AG09319 (cell line): ENCODE measurements at regions not wholly inside any gene's neighbourhood (a gene's known extent, or its start where the extent isn't known, plus 50 kb on each side); places are given as distances from the start of the nearest gene placed in this dataset.
"Not testable (repeated sequence)": the region's sequence is repeated elsewhere in the genome, so short reads cannot be mapped to it uniquely, and the experiment has no call there.

Experiments used
- DNase-seq: peaks from one replicate; pipeline ENCODE4 v3.0.0-alpha.2; 2010; ENCODE audit warnings: low read depth; ENCODE audit errors: extremely low read depth
- TF ChIP-seq, protein P1 (sequence below): IDR thresholded peaks from 2 replicates; pipeline ENCODE4 v1.5.1; 2011; ENCODE audit warnings: low read depth, mild to moderate bottlenecking, inconsistent platforms, low read length, moderate library complexity

DNA sequence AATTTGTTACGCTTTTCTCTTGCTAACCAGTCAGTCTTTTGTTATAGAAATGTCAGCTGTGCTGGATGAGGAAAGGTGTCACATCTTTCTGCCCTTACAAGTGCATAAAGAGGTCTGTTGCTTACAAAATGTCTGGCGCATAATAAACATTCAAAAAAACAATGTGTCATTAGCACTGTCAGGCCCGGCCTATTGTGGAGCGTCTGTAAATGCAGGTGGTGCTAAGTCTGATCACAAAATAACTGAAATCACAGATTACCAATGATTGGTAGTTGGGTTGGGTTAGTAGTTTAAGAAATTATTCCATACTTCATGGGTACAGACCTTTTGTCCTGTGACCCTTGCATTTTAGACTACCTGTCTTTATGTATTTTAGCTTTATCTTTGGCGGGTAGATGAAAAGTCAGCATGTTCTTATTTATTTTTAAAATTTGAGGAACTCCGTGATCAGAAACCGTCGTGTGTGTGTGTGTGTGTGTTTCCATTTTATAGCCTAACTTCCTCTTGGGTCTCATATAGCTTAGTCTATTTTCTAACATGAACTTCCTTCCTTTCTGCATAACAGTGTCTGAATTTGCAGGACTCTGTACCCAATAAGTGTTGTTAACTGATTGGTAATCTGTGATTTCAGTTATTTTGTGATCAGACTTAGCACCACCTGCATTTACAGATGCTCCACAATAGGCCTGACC lies 88.1 kb upstream of the IFNGR1 start:
- TF ChIP-seq, protein P1, sequence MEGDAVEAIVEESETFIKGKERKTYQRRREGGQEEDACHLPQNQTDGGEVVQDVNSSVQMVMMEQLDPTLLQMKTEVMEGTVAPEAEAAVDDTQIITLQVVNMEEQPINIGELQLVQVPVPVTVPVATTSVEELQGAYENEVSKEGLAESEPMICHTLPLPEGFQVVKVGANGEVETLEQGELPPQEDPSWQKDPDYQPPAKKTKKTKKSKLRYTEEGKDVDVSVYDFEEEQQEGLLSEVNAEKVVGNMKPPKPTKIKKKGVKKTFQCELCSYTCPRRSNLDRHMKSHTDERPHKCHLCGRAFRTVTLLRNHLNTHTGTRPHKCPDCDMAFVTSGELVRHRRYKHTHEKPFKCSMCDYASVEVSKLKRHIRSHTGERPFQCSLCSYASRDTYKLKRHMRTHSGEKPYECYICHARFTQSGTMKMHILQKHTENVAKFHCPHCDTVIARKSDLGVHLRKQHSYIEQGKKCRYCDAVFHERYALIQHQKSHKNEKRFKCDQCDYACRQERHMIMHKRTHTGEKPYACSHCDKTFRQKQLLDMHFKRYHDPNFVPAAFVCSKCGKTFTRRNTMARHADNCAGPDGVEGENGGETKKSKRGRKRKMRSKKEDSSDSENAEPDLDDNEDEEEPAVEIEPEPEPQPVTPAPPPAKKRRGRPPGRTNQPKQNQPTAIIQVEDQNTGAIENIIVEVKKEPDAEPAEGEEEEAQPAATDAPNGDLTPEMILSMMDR, result no peak
- DNase-seq, result no peak

DNA sequence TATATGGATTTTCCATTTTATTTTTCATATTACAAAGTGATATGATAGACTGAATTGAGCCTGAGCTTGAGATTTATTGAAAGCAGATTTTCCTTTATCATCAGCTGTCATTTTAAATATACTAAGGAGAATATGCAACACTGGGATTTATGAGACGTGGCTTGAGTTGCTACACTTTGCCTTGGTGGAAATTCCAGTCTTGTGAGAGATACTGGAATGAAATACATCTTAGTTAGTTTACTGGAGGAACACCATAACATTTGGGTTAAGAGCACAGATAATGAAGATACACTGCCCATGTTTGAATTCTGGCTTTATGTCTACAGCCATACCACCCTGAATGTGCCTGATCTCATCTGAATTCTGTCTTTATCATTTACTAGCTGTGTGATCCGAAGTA lies 86.5 kb upstream of the IFNGR1 start:
- DNase-seq, result no peak
- TF ChIP-seq, protein P1, result no peak

DNA sequence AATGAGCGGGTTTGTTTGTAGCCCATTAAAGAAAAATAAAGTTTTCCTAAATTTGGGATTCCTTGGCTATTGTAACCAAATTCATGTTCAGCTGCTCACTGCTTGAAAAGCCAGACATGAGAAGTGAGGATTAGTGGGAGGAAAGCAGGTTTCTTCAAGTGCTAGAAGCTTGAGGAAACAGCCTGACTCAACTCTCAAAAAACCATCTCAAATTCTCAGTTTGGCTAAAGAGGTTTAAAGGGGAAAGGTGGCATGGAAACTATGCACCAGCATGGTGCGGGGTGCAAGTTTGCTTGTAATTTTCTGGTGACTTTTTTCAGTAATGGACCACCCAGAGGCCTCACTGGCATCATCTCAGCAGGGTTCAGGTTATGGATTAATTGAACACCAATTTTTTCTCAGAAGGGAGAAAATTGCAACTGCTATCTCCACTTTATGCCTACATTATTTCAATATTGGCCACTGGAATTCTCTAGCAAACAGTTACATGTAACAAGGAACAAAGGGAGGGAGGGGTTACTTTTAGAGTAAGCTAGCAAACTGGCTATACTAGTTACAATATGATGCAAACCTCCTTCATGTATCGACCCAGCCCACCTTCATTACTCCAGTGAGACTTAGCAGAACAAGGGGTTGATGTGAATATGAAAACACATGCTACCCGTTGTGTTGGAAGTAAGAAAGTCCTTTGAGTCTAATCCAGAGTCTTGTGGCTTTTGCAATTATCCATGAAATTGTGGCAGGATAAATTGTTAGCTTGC lies 85.0 kb upstream of the IFNGR1 start:
- TF ChIP-seq, protein P1, result no peak

DNA sequence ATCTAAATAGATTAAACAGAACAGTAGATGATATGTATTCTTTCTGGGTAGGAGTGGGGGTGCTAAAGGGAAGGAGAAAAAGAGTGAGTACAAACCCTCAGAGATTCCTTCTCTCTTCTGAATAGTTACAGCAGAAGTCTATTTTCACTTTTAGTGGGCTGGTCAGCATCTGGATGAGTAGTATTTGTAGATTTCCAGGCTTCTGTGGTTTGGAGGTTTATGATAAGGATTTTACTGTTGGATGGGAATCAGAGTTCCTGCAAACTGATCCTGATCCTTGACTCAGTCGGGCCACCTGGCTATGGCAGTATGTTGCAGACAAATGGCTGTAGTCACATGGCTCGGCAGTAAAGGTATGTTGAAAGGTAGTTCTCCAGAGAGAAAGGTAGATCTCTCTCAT lies 84.3 kb upstream of the IFNGR1 start:
- DNase-seq, result no peak
- TF ChIP-seq, protein P1, result no peak

More for the DNA sequence above, 85.0 kb upstream of the IFNGR1 start:
- DNase-seq, result no peak

DNA sequence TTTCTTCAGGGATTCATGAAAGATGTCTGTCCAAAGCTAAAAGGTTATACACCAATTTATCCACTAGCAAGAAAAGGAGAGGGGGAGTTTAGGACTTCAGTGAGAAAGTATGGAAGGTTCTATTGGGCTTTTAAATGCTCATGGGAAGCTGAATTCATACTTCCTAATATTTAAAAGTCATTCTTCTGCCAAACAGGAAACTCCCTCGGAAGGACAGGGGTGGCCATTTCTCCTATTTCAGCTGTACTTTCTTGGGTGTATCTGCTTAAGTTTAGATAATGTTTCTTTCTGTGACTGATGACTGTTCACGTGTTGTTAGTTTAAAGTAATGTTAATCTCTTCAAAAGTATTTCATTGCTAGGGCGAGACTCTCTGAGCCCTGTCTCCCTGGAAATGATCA lies 80.5 kb upstream of the IFNGR1 start:
- DNase-seq, result no peak

DNA sequence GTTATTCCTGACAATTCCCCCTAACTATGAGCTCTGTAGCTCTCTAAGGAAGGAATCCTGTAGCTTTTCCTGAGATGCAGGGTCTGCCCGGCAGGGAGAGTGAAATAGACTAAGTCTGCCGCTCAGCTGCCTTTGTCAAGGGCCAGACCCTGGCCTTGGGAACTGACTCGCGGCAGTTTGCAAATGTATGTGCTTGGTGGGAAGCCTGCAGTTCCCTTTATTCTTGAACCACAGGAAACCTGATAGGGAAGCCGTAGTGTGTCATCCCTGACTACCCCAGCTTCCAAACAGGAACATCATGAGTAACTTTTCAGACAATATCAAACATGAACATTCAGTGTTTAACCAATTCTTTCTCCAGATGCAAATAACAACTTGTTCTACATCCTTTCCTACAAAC lies 78.7 kb upstream of the IFNGR1 start:
- no peak for DNase-seq
- TF ChIP-seq, protein P1, result no peak

More for the DNA sequence above, 80.5 kb upstream of the IFNGR1 start:
- TF ChIP-seq, protein P1, result no peak

DNA sequence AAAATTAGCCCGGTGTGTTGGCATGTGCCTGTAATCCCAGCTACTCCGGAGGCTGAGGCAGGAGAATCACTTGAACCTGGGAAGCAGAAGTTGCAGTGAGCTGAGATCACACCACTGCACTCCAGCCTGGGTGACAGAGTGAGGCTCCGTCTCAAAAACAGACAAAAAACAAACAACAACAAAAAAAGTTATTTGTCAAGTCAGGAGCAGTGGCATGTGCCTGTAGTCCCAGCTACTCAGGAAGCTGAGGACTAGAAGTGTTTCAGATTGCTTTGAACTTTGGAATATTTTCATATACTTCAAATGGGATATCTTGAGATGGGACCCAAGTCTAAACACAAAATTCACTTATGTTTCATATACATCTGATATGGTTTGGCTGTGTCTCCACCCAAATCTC lies 73.1 kb upstream of the IFNGR1 start:
- DNase-seq, result not testable (repeated sequence)
